Mammary epithelial cell (primary cell): ENCODE measurements at regions not wholly inside any gene's neighbourhood (a gene's known extent, or its start where the extent isn't known, plus 50 kb on each side); places are given as distances from the start of the nearest gene placed in this dataset.

Experiments
- CTCF ChIP-seq, 2 donors: IDR thresholded peaks in 1 of 2; conservative IDR thresholded peaks in 1 of 2; 2 replicates each; pipeline ENCODE4 v1.5.1; 2011 to 2012; ENCODE audit warnings: inconsistent platforms in 2 of 2, low read length in 2 of 2, mild to moderate bottlenecking in 2 of 2, control low read depth in 1 of 2, low read depth in 1 of 2; ENCODE audit not compliant: insufficient read depth in 1 of 2; ENCODE audit errors: extremely low read depth in 1 of 2
- EZH2 ChIP-seq: IDR thresholded peaks from 2 replicates; pipeline ENCODE4 v1.6.1; 2012; ENCODE audit warnings: low read length, inconsistent platforms, borderline replicate concordance

GRCh38 chr1:106678279-106679050, 378.0 kb upstream of the PRMT6 start:
- TF ChIP-seq CTCF (conservative IDR thresholded peaks at IDR 0.05 in 1 of 2, IDR thresholded peaks at IDR 0.05 in 1 of 2; ENCODE audit: extremely low read depth in 1 of 2, insufficient read depth in 1 of 2, low read depth in 1 of 2, low read length in 2 of 2) = no peak
- TF ChIP-seq EZH2 = no peak
